ENCODE measurements at regions not wholly inside any gene's neighbourhood (a gene's known extent, or its start where the extent isn't known, plus 50 kb on each side); places are given as distances from the start of the nearest gene placed in this dataset.

- no peak for DNase-seq
- intact Hi-C loops (cut with DNase I; ENCODE audit: low total_unique reads), result no loop called here
- no peaks in the 10 kb centered on the region for H3K4me1 ChIP-seq
- no peak overlapping the region for H3K4me3 ChIP-seq
- H3K27me3 ChIP-seq, result no peaks in the 10 kb centered on the region
- no peak for TF ChIP-seq CTCF (IDR thresholded peaks at IDR 0.05)
- H3K36me3 ChIP-seq, result no peaks in the 10 kb centered on the region
- H3K9me3 ChIP-seq, result no peaks in the 10 kb centered on the region
- no peak overlapping the region for H3K27ac ChIP-seq
Measured at GRCh38 chr1:101162736-101163735, 73.8 kb upstream of the S1PR1 start.

GRCh38 chr1:101162300-101162699, 74.5 kb upstream of the S1PR1 start:
- Histone ChIP-seq H3K27ac (no peak overlapping the region), H3K27me3 (no peaks in the 10 kb centered on the region), H3K4me3 (no peak overlapping the region), H3K36me3 (no peaks in the 10 kb centered on the region), H3K4me1 (no peaks in the 10 kb centered on the region), H3K9me3 (no peaks in the 10 kb centered on the region)
- DNase-seq, result no peak
- intact Hi-C loops (cut with DNase I; ENCODE audit: low total_unique reads), result no loop called here
- TF ChIP-seq CTCF (IDR thresholded peaks at IDR 0.05), result no peak

GRCh38 chr1:101161619-101162018, 75.2 kb upstream of the S1PR1 start:
- no peak for TF ChIP-seq CTCF (IDR thresholded peaks at IDR 0.05)
- Histone ChIP-seq H3K36me3 (no peaks in the 10 kb centered on the region), H3K27me3 (no peaks in the 10 kb centered on the region), H3K4me3 (no peak overlapping the region), H3K27ac (no peak overlapping the region), H3K9me3 (no peaks in the 10 kb centered on the region), H3K4me1 (no peaks in the 10 kb centered on the region)
- DNase-seq, result no peak
- intact Hi-C loops (cut with DNase I; ENCODE audit: low total_unique reads), result no loop called here

- no peak for TF ChIP-seq CTCF (IDR thresholded peaks at IDR 0.05)
- H3K4me1 ChIP-seq, result no peaks in the 10 kb centered on the region
- no peak overlapping the region for H3K4me3 ChIP-seq
- H3K36me3 ChIP-seq, result no peaks in the 10 kb centered on the region
- intact Hi-C loops (cut with DNase I; ENCODE audit: low total_unique reads), result no loop called here
- H3K27ac ChIP-seq, result no peak overlapping the region
- H3K9me3 ChIP-seq, result no peaks in the 10 kb centered on the region
- no peak for DNase-seq
- no peaks in the 10 kb centered on the region for H3K27me3 ChIP-seq
Measured at GRCh38 chr1:101158424-101158823, 78.4 kb upstream of the S1PR1 start.

- intact Hi-C loops (cut with DNase I; ENCODE audit: low total_unique reads), result no loop called here
- Histone ChIP-seq H3K9me3 (no peaks in the 10 kb centered on the region), H3K4me3 (no peak overlapping the region), H3K36me3 (no peaks in the 10 kb centered on the region), H3K27ac (no peak overlapping the region), H3K27me3 (no peaks in the 10 kb centered on the region), H3K4me1 (peaks cover 0 to 9% (median 0%) of the 10 kb centered on the region in 4 donors)
- no peak for TF ChIP-seq CTCF (IDR thresholded peaks at IDR 0.05)
- no peak for DNase-seq
Measured at GRCh38 chr1:101154547-101154946, 82.3 kb upstream of the S1PR1 start.

Measured in tibial artery (tissue), 4 donors.